Fibroblast of mammary gland (primary cell): ENCODE measurements at regions not wholly inside any gene's neighbourhood (a gene's known extent, or its start where the extent isn't known, plus 50 kb on each side); places are given as distances from the start of the nearest gene placed in this dataset.

ENCODE experiments used
- DNase-seq: peaks from one replicate; pipeline ENCODE4 v3.0.0-alpha.2; 2010; ENCODE audit warnings: low read depth
- H3K4me3 ChIP-seq: 2 replicates; pipeline ENCODE4 v1.5.1; 2011; ENCODE audit warnings: low read depth, mild to moderate bottlenecking, low read length, moderate library complexity; ENCODE audit not compliant: control insufficient read depth
- TF ChIP-seq, protein P1 (sequence below): conservative IDR thresholded peaks from 2 replicates; pipeline ENCODE4 v1.5.1; 2011; ENCODE audit warnings: low read depth, low read length, inconsistent platforms; ENCODE audit not compliant: control insufficient read depth, insufficient read depth

DNA sequence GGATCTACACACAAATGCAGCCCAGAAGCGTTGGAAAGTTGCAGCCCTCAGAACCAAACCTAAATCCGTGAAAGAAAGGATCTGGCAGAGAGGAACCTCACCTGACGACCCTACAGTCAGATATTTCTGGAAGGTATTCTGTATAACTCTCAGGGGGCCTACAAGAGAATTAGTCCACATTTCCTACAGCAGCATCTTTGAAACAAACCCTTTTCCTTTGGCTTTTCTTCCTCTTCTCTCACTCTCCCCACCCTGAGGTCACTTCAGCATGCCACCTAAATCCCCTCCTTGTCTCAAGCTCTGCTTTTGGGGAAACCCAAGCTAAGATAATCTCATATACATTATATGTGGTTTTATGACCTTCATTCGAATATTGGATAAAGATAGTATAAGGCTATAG is 719.0 kb upstream of the MIR17HG start:
- DNase-seq, result no peak

DNA sequence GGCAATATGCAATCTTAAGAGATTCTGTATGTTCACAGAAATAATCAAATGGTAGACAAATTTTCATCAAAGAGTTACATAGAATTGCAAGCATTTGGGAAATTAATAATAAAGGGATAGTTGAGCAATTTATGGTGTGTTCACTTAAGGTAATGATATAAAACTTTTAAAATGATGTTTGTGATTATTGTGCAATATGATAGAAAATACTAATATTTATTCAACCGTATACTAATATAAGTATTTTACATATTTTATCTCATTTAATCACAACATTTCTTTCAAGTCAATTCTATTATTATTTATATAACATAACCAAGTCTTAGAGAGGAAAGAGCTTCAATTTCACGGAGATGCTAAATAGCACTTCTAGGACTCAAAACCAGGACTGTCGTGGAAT is 716.8 kb upstream of the MIR17HG start:
- H3K4me3 ChIP-seq, result no peak overlapping the region
- no peak for DNase-seq
- TF ChIP-seq, protein P1, sequence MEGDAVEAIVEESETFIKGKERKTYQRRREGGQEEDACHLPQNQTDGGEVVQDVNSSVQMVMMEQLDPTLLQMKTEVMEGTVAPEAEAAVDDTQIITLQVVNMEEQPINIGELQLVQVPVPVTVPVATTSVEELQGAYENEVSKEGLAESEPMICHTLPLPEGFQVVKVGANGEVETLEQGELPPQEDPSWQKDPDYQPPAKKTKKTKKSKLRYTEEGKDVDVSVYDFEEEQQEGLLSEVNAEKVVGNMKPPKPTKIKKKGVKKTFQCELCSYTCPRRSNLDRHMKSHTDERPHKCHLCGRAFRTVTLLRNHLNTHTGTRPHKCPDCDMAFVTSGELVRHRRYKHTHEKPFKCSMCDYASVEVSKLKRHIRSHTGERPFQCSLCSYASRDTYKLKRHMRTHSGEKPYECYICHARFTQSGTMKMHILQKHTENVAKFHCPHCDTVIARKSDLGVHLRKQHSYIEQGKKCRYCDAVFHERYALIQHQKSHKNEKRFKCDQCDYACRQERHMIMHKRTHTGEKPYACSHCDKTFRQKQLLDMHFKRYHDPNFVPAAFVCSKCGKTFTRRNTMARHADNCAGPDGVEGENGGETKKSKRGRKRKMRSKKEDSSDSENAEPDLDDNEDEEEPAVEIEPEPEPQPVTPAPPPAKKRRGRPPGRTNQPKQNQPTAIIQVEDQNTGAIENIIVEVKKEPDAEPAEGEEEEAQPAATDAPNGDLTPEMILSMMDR, result no peak

More for the DNA sequence above, 719.0 kb upstream of the MIR17HG start:
- no peak overlapping the region for H3K4me3 ChIP-seq
- TF ChIP-seq, protein P1, result no peak

DNA sequence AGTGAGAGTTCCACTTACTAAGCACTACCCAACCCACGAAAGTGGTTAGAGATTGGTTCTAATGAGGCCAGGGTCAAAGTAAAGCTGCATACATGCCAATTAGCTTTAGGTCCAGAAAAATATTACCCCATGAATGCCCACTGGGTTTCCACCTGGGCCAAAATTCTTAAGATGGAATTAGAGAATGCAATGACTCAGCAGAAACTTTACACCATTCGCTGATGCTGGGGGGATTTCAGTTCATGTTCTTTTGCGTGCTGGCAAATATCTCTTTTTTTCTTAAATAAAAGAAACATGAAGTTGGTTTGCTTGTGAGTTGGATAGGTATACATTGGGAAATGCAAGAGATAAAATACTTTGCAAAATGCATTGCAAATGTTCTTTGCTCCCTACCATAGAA is 715.3 kb upstream of the MIR17HG start:
- H3K4me3 ChIP-seq, result no peak overlapping the region
- no peak for DNase-seq
- TF ChIP-seq, protein P1, result no peak

DNA sequence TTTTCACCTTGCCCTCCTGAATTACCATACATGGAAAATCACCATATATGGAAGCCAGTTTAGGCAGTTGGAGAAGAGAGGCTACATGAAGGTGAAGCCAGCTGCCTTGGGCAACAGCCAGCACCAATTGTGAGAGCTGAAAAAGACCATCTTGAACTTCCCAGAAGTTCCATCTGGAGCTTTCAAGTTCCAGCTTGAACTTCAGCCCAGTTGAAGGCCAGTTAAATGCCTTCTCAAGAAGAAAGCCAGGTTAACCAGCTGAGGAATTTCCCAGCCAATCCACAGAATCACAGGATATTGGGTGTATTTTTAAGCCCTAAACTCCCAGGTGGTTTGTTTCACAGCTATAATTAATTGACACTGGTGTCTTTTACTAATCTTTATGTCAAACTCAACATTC is 713.6 kb upstream of the MIR17HG start:
- TF ChIP-seq, protein P1, result no peak
- no peak for DNase-seq
- no peak overlapping the region for H3K4me3 ChIP-seq

DNA sequence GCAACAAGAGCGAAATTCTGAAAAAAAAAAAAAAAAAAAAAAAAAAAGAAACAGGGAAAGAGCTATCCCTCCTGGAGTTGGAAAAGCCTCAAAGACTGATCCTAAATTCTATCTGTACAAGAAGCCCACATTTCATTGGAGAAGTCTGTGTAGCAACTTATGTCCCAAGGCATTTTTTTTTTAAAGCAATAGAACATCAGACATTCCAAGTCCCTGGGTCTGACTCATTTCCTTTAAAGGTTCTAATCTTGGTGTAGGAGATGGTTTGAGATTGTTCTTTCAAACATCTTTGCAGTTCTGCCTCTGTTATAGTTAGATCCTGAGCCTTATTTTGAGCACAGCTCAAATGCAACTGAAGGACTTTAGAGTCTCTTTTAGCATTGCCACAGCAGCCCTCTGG is 706.5 kb upstream of the MIR17HG start:
- TF ChIP-seq, protein P1, result no peak
- peak; percentile 38 for DNase-seq
- H3K4me3 ChIP-seq, result no peak overlapping the region

DNA sequence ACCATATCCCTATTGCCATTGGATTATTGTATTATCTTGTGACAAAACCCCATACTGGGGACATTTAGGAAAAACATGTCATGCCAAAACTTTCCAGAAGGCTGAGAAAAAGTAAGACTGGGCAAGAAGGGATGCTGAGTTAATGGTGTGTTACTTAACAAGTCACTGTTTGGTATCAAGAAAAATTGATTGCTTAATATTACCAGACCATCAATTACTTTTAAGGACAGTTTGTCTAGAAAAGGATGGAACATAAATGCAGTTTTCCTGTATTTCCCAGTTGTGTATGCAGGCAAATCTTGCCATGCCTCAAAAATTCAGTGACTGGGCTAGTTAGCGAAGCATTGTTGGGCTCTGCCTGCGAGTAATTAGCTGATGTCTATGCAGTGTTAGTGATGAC is 705.6 kb upstream of the MIR17HG start:
- TF ChIP-seq, protein P1, result no peak
- DNase-seq, result no peak

DNA sequence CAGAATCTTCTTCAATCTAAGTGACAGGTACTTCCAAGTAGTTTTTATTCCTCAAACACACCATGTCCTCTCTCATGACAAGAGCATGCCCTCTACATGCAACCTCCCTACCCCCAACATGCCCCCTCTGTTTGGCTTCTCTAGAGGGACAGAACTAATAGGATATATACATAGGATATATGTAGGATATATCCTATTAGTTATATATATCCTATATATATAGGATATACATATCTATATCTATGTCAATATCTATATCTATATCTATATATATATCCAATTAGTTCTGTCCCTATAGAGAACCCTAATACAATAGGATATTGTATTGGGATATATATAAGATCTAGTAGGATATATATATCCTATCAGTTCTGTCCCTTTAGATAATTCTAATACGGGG is 701.9 kb upstream of the MIR17HG start:
- TF ChIP-seq, protein P1, result no peak
- no peak for DNase-seq
- no peak overlapping the region for H3K4me3 ChIP-seq

More for the DNA sequence above, 705.6 kb upstream of the MIR17HG start:
- H3K4me3 ChIP-seq, result no peak overlapping the region
